ENCODE measurements at regions not wholly inside any gene's neighbourhood (a gene's known extent, or its start where the extent isn't known, plus 50 kb on each side); places are given as distances from the start of the nearest gene placed in this dataset.
"Not testable (repeated sequence)": the region's sequence is repeated elsewhere in the genome, so short reads cannot be mapped to it uniquely, and the experiment has no call there.

- DNase-seq: no peak
These were observed 1157.2 kb downstream of the TMEM121 start for GRCh38 chr14:106683631-106684030.

- DNase-seq: no peak
These were observed 1160.2 kb downstream of the TMEM121 start for GRCh38 chr14:106686533-106686932.

GRCh38 chr14:106690333-106690891 is 1164.0 kb downstream of the TMEM121 start:
- DNase-seq: no peak

- DNase-seq: no peak
These were observed 1165.4 kb downstream of the TMEM121 start for GRCh38 chr14:106691601-106692291.

- peak in 1 of 14 donors; percentile 13 for DNase-seq
These were observed 1168.4 kb downstream of the TMEM121 start for GRCh38 chr14:106694638-106695393.

GRCh38 chr14:106698620-106699267 is 1172.4 kb downstream of the TMEM121 start:
- DNase-seq: not testable (repeated sequence)

- DNase-seq: not testable (repeated sequence)
These were observed 1177.3 kb downstream of the TMEM121 start for GRCh38 chr14:106703651-106704050.

GRCh38 chr14:106706488-106706887 is 1180.1 kb downstream of the TMEM121 start:
- DNase-seq: not testable (repeated sequence)

GRCh38 chr14:106710187-106710586 is 1183.8 kb downstream of the TMEM121 start:
- not testable (repeated sequence) for DNase-seq

- not testable (repeated sequence) for DNase-seq
These were observed 1186.1 kb downstream of the TMEM121 start for GRCh38 chr14:106712513-106712912.

- not testable (repeated sequence) for DNase-seq
These were observed 1188.4 kb downstream of the TMEM121 start for GRCh38 chr14:106714446-106715428.

GRCh38 chr14:106717544-106717943 is 1191.2 kb downstream of the TMEM121 start:
- not testable (repeated sequence) for DNase-seq

- DNase-seq: not testable (repeated sequence)
These were observed 1193.5 kb downstream of the TMEM121 start for GRCh38 chr14:106719880-106720279.

GRCh38 chr14:106721926-106722325 is 1195.5 kb downstream of the TMEM121 start:
- DNase-seq: not testable (repeated sequence)

GRCh38 chr14:106722813-106723687 is 1196.7 kb downstream of the TMEM121 start:
- DNase-seq: not testable (repeated sequence)

- not testable (repeated sequence) for DNase-seq
These were observed 1201.6 kb downstream of the TMEM121 start for GRCh38 chr14:106727962-106728361.

- DNase-seq: no peak
These were observed 1202.2 kb downstream of the TMEM121 start for GRCh38 chr14:106728611-106729010.

- DNase-seq: no peak
These were observed 1203.2 kb downstream of the TMEM121 start for GRCh38 chr14:106729551-106729950.

GRCh38 chr14:106733771-106734170 is 1207.4 kb downstream of the TMEM121 start:
- no peak for DNase-seq

- DNase-seq: no peak
These were observed 1210.6 kb downstream of the TMEM121 start for GRCh38 chr14:106737021-106737420.

GRCh38 chr14:106738075-106738474 is 1211.7 kb downstream of the TMEM121 start:
- DNase-seq: no peak
